GM21423 (cell line): ENCODE measurements at regions not wholly inside any gene's neighbourhood (a gene's known extent, or its start where the extent isn't known, plus 50 kb on each side); places are given as distances from the start of the nearest gene placed in this dataset.
A peak's percentile ranks its signal among the peaks of the same experiment; 100 is the strongest.

ENCODE experiments used
- ATAC-seq: cut with Tn5 transposase; IDR thresholded peaks from one replicate; pipeline ENCODE4 v1.9.1; 2021; ENCODE audit warnings: mild to moderate bottlenecking, moderate library complexity; ENCODE audit not compliant: unreplicated experiment

DNA sequence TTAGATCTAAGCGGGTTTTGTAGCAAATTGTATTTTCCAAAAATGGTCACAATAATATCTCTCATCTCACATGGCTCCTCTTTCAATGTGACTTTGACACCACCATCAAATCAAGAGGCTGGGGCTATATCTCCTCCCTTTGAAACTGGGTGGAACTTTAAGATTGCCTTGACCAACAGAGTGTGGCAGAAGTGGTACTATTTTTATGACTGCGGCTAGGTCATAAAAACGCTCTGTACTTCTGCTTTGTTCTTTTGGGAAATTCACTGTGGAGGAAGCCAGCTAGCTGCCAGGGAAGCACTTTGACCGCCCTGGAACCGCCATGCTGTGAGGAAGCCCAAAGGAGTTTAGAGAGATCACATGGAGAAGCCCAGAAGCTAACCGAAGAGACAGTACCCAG, 50.7 kb upstream of the ACOT11 start:
- no peak for ATAC-seq

DNA sequence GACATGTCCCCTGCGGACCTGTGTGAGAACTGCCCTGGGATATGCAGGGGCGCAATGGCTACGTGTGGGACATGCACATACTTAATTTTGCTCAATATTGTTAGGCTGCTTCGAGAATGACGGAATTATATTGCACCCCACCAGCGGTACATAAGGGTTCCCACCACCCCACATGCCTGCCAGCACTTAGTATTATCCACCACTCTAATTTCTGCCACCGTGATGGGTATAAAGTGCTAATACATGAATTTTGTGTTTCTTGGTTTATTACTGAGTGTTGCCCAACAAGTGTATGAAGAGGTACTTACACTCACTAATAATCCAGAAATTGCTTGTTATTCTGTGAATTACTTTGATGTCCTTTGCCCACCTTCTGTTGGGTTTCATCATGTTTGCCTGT, 52.1 kb upstream of the ACOT11 start:
- ATAC-seq = no peak

DNA sequence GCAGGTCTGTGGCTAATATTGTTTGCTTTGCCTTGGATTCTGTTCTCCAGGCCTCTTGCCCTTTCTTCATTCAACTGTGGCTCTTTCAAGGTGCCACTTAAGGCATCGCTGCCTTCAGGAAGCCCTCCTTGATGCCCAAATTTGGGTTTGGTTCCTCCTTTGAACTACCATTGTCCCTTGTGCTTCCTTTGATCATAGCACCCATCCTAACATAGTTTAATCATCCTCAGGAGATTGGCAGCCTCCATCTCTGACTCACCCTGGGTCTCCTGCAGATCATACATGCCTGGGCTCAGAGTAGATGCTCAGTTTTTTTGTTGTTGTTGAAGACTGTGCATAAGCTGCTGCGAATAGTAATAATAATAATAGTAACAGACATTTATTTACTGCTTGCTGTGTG, 54.4 kb upstream of the ACOT11 start:
- no peak for ATAC-seq

DNA sequence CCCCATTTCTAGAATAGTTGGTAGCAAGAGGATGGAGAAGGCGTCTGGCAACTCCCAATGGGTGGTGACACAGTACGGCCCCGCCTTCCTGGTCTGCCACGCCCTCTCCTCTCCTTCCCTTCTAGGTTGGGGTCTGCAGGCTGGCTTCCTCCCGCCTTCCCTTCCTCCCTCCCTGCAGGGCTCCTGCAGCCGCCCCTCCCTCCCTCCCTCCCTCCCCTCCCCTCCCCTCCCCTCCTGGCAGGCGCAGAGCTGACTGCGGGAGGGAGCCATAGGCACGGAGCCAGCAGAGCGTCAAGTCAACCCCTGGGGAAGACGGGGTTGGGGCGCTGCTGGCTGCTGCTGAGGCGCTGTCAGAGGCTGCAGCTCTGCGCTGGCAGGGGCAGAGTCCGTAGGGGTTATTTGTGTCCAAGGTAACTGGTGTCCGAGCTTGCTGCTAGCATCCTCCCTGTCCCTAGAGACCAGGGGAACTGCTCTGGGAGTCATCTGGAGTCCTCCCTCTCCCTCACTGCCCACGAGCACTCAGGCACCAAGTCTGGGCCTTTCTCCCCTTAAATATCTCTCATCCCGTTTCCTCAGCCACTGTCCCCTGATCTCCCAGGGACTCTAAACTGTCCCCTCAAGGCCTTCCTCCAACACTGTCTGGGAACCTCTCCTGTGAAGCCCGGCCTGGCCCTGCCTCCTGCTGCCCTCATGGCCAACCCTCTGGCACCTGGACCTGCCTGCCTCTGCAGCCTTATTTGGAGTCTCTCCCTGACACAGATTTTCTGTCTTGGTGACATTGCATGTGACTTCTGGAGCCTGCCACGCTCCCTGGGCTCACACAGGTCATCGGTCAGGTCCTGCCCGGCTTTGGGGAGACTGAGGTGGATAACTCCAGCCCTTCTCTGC, 57.4 kb upstream of the ACOT11 start:
- ATAC-seq = no peak

DNA sequence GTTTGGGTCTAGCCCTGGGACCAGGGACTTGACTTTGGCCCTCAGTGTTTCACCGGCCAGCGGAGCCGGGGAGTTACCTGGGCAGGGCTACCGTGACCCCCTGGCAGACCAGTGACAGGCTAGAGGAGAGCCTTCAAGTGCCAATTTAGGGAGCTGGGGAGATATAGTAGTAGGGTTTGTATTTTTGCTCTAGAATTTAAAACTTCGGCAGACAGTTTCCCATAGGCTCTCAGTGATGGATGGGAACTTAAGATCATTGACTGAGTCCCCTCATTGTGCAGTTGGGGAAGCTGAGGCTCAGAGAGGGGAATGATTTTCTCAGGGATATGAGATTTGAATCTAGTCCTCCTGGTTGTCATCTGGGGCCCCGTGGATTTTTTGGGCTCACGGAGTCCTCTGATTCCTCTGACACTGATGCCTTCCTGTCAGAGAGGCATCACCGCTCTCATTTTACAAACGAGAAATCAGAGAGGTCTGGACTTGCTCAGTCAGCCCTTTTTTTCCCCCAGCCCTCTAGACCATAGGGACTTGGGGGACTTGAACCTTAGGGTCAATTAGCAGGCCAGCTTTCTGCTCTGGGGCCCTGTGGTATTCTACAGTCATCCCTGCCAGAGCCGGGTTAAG, 58.3 kb upstream of the ACOT11 start:
- no peak for ATAC-seq

DNA sequence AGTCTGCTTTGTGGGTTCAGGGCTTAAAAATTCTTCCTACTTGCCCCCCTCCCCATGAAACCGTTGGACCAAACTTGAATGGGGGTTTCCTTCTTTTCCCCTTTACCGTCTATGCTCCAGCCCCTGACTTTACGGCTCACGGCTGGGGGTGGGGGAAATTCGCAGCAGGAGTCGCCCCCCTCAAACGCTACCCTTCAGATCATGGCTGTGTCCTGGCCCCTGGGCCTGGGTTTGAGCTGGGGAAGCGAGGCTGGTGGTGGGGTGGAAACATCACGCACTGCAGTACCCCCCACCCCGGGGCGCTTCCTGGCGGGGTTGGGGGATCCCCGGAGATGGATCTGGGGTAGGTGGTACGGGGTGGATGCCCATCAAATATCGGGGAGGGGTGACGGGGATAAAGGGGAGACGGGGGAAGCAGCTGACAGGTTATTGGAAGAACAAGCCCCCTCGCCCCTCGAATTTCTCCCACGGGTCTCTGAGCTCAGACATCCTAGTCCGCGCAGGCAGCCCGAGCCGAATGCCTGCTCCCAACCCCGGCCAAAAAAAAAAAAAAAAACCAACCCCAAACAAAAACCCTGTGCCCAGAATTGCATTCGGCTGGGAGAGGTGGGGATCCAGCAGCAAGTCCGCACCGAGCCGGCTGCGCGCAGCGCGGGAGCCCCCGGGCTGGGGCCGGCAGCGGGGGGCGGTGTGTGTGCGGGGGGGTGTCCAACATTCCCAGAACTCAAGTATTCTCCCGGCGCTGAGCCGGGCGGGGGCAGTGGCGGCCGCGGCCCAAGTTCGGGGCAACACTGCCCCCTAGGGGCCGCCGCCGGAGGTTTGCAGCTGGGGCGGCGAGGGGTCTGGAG, 59.0 kb upstream of the ACOT11 start:
- ATAC-seq = peak; percentile 68

DNA sequence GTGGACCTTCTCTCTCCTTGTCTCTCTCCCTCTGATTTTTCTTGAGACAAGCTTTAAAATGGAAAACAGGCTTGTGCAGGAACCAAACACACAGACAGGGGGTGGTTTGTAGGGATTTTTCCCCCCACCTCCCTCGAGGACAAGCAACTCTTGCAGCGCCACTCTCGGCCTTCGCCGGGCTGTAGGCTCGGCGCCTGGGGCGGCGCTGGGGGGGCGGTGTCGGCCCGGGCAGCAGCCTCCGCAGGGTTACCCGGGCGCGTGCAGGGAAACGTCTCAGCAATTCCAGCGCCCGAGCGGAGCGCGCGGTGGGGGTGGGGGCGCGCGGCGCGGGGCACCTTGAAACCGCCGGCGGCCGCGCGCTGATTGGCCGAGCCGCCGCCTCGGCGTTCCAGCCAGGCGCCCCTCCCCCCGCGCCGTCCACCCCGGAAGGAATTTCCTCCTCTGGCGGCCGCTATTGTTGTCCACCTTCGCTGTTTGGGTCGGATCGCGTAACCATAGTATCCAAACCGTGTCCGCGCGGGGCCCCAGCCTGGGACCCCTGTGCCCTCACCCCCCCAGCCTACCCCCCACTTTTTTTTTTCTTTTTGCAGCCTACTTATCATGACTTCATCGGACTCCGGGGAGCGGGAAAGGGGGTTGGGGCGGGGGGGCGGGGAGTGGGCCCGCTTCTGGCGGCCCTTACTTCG, 59.8 kb upstream of the ACOT11 start:
- ATAC-seq = peak; percentile 54

DNA sequence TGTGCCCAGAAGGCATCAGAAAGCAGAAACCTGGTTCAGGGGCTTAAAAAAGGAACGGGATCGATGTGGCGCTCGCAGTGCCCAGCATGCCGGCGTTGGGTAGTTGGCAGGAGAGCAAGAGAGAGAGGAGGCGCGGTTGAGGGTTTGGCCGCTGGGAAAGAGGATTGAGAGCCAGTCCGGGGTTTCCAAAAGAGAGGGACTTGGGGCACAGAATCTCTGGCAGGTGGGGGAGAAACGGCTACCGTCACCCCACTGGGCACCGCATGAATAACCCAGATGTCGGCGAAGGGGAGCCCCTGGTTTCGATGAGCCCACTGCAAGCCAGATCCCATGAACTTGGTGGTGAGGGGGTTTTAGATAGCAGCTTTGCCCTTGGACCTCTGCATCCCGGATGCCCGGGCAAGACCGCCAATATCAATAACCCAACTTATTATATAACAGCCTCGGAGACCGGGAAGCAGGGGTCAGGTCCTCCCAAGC, 60.4 kb upstream of the ACOT11 start:
- ATAC-seq = no peak

DNA sequence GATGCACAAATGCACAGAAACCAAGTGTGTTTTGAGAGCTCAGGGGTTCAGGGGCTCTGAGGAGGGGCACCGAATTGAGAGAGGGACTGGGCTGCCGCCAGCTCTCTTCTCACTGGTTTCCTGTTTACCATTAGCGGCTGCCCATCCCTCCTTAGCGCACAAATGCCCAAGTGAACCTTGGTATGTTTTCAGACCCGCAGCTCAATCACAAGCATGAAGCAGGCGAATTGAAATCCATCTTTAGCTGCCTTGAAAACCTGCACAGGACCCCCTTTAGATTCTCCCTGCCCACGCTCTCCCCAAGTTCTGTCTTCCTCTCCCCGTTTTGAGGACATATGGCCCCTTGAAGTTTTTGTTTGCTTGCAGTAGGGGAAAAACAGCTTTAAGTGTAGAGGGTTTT, 61.1 kb upstream of the ACOT11 start:
- ATAC-seq = no peak

DNA sequence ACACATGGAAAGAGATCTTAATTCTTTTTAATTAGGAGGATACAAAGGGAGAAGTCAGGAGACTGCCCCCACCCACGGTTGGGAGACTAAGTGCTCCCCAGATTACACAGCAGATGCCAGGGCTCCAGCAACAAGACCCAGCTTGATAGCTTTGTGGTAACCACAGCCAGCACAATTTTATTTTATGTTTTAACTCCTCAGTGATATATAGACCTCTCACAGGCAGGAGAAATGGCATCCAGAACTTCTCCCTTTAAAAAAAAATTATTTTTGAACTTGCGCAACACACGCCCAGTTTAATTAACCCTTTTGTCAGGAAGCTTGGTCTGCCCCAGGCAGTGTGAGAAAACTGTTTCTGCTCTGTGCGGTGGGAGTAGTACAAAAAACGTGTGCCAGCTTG, 62.6 kb upstream of the ACOT11 start:
- ATAC-seq = no peak

DNA sequence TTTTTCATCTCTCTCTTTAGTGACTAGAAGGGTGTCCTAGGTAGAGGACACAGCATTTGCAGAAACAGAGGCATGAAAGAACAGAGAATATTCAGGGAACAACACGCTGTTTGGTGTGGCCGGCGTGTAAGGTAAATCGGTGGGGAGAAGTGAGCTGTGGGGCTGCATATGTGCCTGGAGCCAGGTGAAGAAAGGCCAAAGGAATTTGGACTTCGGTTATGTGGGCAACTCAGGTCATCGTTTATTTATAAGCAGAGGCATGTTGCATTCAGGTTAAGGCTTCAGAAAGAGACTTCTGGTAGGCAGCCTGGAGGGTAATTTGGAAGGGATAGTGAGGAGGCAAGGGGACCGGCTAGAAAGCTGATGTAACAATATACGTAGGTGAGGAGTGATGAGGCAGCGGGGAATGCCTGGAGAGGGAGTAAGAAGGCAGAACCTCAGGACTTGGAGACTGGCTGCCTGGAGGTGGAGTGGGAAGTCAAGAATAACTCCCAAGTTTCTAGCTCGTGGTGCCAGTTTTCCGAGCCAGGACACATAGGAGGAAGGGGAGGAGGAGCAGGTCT, 64.1 kb upstream of the ACOT11 start:
- no peak for ATAC-seq

DNA sequence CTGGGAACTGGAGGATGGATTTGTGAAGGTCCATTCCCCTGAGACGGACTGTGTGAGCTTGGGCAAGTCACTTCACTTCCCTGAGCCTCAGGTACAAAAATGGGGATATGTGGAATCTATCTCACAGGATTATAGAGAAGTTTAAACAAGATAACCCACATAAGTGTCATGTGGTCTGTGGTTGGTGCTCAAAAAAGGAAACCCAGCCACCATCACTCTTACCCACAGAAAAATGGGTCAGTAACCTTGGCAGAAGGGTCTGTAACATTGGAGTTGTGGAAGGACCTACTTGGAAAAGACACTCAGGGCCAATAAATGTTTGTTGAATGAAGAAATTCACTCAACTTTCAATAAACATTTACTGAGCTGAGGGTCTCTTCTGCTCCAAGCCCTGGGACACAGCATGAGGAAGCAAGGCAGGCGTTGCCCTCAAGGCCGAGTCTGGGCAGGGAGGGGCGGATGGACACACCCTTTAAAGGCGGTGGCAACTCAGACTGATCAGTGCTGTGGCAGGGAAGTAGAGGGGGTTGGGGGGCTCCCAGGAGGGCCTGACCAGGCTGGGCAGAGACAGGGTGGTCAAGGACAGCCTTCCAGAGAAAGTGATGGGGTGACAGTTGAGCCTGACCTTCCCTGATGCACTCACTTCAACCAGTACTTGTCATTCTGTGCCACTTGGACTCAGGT, 66.7 kb upstream of the ACOT11 start:
- ATAC-seq = no peak

DNA sequence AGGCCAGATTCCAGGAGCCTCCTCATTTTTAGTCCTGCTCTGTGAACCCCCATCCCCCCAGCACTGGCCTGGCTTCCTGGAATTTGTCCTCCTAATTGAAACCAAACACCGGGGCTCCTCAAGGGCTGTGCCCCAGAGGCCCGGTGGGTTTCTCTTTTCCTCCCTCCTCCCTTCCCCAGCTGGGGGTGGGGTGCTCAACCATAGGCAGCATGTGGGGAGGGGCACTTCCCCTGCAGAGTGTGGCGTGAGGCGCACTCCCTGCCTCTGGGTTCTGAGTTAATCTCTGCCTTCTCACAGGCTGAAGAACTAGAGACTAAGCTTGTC, 67.5 kb upstream of the ACOT11 start:
- ATAC-seq = no peak

DNA sequence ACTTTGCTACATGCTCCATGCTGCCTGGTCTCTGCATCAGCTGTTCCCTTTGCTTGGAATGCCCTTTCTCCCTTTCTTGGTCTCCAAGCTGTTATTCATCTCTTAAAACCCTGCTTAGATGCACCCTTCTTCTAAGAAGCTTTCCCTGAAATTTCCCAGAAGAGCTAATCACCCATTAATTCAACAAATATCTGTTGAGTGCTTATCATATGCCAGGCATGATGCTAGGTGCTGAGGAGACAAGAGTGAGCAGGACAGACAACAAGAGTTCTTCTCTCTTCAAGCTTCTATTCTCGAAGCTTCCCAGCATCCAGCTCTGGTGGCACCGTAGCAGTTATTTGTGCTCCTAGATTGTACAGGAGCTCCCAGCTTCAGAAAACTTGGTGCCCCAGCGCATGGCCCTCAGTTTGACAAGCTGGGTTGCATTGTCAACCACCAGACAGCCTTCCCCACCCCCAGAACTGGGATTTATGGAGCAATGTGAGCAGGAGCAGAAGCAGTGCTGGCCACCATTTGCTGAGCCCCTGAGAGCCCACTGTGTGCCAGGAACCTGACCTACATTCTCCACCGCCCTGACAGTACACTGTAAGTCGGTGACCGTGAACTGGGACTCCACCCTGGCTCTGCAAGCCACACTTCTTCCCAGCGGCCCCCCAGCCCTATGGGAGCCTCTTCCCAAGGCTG, 68.0 kb upstream of the ACOT11 start:
- ATAC-seq = no peak

DNA sequence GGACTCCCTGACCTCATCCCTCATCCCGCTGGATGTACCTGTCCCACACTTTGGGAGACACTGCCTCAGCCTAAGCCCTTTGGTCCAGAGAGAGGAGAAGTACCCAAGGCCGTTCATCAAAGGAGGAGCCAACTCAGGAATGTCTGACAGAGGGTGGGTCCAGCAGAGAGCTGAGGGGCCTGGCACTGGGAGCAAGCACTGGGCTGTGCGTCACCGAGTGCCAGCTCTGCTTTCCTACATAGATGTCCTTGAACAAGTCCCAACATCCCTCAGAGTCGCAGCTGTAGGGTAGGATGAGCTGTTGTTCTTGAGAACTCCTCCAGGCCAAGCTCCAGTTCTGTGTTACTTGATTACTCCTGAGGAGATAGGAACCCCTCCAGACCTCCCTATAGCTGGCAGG, 68.8 kb upstream of the ACOT11 start:
- ATAC-seq = no peak

DNA sequence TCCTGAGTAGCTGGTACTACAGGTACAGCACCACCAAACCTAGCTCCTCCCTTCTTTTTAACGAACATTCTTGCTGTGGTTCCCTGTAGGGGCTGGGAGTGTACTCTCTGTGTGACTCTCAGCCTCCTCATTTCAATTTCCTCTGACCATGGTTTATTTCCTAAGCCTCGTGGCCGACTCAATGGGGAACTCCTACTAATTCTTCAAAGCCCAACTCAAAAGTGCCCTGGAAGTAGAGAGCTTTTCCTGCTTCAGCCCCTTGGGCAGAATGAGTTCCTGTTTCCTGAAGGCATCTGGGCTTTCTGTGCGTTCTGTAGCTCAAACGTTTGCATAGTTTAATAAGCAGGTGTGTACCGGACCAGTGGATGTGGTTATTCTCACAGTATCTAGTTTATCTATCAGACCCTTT, 70.9 kb upstream of the ACOT11 start:
- no peak for ATAC-seq

DNA sequence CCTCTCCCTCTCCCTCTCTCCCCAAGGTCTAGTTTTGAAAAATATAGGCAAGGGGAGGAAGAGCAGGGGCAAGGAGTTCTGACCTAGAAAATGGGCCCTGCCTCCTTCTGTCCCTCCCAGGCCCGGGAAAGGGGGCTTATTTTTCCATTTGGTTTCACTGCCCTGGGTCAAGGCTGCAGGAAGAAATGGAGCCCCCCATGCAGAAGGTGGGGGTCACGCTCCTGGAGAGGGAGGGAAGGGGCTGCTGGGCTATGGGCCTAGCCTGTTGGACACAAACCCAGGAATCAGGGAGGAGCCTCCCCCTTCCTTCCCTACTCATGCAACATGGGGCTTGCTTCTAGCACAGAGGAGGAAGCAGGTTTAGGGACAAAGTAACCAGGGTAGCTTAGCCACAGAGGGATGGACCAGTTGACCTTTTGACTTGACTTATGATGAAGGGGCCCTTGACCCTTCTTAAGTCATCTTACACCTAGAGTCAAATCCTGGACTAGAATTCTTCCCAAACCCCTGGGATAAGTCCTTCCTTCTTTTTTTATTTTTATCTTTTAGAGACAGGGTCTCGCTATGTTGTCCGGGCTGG, 70.4 kb upstream of the SSBP3 start:
- no peak for ATAC-seq

DNA sequence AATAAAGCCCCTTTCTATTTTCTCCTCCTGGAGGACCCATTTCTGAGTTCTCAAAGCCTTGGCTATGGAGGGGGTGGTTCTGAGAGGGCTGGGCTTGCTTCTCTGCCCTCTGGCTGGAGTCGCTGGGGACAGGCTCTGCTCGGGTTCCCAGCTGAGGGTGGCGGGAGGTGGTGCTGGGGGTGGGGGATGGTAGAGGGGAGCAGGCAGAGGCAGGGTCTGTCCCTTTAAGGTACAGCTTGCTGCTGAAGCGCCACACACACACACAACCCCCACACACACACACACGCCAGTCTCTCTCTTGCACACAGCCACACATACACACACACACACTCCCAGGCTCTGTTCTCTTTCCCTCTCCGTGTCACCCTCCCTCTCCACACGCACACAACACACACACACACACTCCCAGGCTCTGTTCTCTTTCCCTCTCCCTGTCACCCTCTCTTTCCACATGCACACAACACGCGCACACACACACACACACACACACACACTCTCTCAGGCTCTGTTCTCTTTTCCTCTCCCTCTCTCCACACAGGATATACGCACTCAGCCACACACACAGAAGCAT, 69.8 kb upstream of the SSBP3 start:
- no peak for ATAC-seq

DNA sequence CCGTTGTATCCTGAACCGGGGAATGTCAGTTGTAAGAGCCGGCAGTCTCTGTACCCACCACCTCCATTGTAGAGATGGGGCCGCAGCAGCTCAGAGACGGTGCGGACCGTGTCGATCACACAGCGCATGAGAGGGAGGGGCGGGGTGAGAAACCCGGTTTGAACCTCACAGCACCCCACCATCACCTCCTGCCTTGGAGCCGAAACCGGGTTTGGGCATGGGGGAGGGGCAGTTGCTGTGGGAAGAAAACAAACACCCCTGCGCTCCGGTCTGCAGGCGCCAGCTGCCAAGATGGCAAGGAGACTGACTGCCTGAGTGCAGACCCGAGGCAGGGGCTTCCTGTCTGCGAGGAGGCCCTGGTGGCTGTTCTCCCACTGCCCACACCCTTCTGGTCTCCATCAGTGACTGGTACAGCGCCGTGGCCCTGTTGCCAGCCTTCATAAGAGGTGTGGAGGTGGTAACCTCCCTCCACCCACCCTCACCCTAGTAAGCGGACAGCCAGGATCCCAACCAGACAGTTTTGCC, 69.2 kb upstream of the SSBP3 start:
- ATAC-seq = no peak
